MM.1S (cell line): ENCODE measurements at regions not wholly inside any gene's neighbourhood (a gene's known extent, or its start where the extent isn't known, plus 50 kb on each side); places are given as distances from the start of the nearest gene placed in this dataset.

Experiments
- DNase-seq: peaks from one replicate; pipeline ENCODE4 v3.0.0-alpha.2; 2015
- H2AFZ ChIP-seq: fragments of 300-600 bp; sonication (generic); 2 replicates; pipeline ENCODE4 v1.6.0; 2016; ENCODE audit warnings: antibody characterized with exemption, low read length
- H3F3A ChIP-seq: fragments of 300-600 bp; sonication (generic); 2 replicates; pipeline ENCODE4 v1.6.1; 2016; ENCODE audit warnings: mild to moderate bottlenecking, antibody characterized with exemption, low read length, moderate library complexity, mixed read lengths; ENCODE audit not compliant: insufficient read depth
- H3K27ac ChIP-seq: fragments of 300-600 bp; sonication (generic); 2 replicates; pipeline ENCODE4 v1.5.1; 2016; ENCODE audit warnings: mild to moderate bottlenecking, low read length
- H3K27me3 ChIP-seq: fragments of 300-600 bp; sonication (generic); replicated peaks from 2 replicates; pipeline ENCODE4 v1.6.0; 2016; ENCODE audit warnings: low read length; ENCODE audit not compliant: insufficient read depth
- H3K36me3 ChIP-seq: fragments of 300-600 bp; sonication (generic); replicated peaks from 2 replicates; pipeline ENCODE4 v1.6.1; 2016; ENCODE audit warnings: mild to moderate bottlenecking, low read length, mixed read lengths; ENCODE audit not compliant: insufficient read depth
- H3K4me1 ChIP-seq: fragments of 300-600 bp; sonication (generic); 2 replicates; pipeline ENCODE4 v1.6.1; 2016; ENCODE audit warnings: low read length, mixed read lengths
- H3K4me2 ChIP-seq: fragments of 300-600 bp; sonication (generic); 2 replicates; pipeline ENCODE4 v1.6.0; 2016; ENCODE audit warnings: low read depth, low read length
- H3K4me3 ChIP-seq: fragments of 300-600 bp; sonication (generic); 2 replicates; pipeline ENCODE4 v1.5.1; 2016; ENCODE audit warnings: low read length, mixed read lengths
- H3K79me2 ChIP-seq: fragments of 300-600 bp; sonication (generic); 2 replicates; pipeline ENCODE4 v1.6.1; 2016; ENCODE audit warnings: mixed run types, low read length, mixed read lengths
- H3K9ac ChIP-seq: fragments of 300-600 bp; sonication (generic); 2 replicates; pipeline ENCODE4 v1.6.1; 2016; ENCODE audit warnings: low read length, mixed read lengths
- H3K9me2 ChIP-seq: fragments of 300-600 bp; sonication (generic); replicated peaks from 2 replicates; pipeline ENCODE4 v1.6.1; 2016; ENCODE audit warnings: mild to moderate bottlenecking, low read length, mixed read lengths; ENCODE audit not compliant: insufficient read depth
- H3K9me3 ChIP-seq: fragments of 300-600 bp; sonication (generic); replicated peaks from 2 replicates; pipeline ENCODE4 v1.6.1; 2016; ENCODE audit warnings: mild to moderate bottlenecking, low read length, mixed read lengths; ENCODE audit not compliant: insufficient read depth
- H4K20me1 ChIP-seq: fragments of 300-600 bp; sonication (generic); 2 replicates; pipeline ENCODE4 v1.6.1; 2016; ENCODE audit warnings: mild to moderate bottlenecking, low read length, moderate library complexity, mixed read lengths; ENCODE audit not compliant: insufficient read depth
- EZH2 ChIP-seq: fragments of 300-600 bp; sonication (generic); optimal IDR thresholded peaks from 2 replicates; pipeline ENCODE3; 2017; ENCODE audit warnings: low read depth, mild to moderate bottlenecking, antibody characterized with exemption, low read length, mixed read lengths
- EZH2phosphoT487 ChIP-seq: fragments of 300-600 bp; sonication (generic); IDR thresholded peaks from 2 replicates; pipeline ENCODE4 v1.6.1; 2018; ENCODE audit warnings: antibody characterized with exemption, low read length
- TF ChIP-seq, protein P1 (sequence below): fragments of 300-600 bp; sonication (generic); IDR thresholded peaks from 2 replicates; pipeline ENCODE4 v1.5.1; 2016; ENCODE audit warnings: antibody characterized with exemption, low read length, mixed read lengths

DNA sequence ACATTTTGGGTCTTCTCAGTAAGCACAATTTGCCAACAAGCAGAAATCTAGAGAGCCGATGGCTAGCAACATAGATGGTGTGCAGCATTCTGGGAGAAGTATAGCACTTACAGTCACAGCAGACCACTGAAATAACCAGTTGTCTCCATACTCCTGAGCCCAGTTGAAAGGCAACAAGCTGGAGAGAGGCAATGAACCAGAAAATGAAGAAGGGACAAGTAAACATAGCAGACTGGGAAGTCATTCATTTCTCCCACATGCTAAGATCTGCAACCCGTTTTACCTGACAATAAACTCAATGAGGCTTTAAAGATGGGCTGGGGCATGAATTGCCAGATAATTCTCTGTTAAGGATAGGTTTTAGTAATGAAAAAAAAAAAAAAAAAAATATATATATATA, 575.6 kb upstream of the GRAMD2B start:
- no peaks in the 10 kb centered on the region for H3K79me2 ChIP-seq
- no peak overlapping the region for H3K27ac ChIP-seq
- peaks cover under 1% of the 10 kb centered on the region; the same call in 1 of the 2 replicates for H3K4me1 ChIP-seq
- H3K9ac ChIP-seq, result no peak overlapping the region
- H3K9me3 ChIP-seq, result no peaks in the 10 kb centered on the region
- H3K4me3 ChIP-seq, result no peak overlapping the region
- TF ChIP-seq EZH2 (no peak), EZH2phosphoT487 (no peak)
- TF ChIP-seq, protein P1, sequence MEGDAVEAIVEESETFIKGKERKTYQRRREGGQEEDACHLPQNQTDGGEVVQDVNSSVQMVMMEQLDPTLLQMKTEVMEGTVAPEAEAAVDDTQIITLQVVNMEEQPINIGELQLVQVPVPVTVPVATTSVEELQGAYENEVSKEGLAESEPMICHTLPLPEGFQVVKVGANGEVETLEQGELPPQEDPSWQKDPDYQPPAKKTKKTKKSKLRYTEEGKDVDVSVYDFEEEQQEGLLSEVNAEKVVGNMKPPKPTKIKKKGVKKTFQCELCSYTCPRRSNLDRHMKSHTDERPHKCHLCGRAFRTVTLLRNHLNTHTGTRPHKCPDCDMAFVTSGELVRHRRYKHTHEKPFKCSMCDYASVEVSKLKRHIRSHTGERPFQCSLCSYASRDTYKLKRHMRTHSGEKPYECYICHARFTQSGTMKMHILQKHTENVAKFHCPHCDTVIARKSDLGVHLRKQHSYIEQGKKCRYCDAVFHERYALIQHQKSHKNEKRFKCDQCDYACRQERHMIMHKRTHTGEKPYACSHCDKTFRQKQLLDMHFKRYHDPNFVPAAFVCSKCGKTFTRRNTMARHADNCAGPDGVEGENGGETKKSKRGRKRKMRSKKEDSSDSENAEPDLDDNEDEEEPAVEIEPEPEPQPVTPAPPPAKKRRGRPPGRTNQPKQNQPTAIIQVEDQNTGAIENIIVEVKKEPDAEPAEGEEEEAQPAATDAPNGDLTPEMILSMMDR, result no peak
- H3K36me3 ChIP-seq, result no peaks in the 10 kb centered on the region
- H3K27me3 ChIP-seq, result no peaks in the 10 kb centered on the region
- no peak overlapping the region for H2AFZ ChIP-seq
- H4K20me1 ChIP-seq, result no peaks in the 10 kb centered on the region
- no peak for DNase-seq
- H3K4me2 ChIP-seq, result no peak overlapping the region
- H3F3A ChIP-seq, result no peaks in the 10 kb centered on the region
- no peaks in the 10 kb centered on the region for H3K9me2 ChIP-seq

DNA sequence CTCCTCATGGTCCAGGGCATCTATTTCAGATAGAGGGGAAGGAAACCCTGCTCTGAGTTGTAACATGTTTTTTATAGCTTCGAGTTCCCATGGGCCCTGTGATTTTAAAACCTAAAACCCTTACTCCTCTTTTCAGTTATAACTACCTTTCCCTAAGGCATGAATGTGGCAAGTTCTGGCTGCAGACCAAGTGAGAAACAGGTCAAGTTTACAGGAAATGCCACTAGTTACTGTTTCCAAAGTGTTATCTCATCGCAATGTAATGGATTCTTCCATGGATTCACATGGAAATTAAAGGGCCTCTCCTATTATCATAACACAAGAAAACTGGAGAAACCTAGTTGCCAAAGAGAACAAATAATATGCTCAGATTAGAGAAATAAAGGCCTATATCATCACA, 574.5 kb upstream of the GRAMD2B start:
- no peaks in the 10 kb centered on the region for H3K27me3 ChIP-seq
- H3K9ac ChIP-seq, result no peak overlapping the region
- no peak for TF ChIP-seq EZH2phosphoT487
- TF ChIP-seq, protein P1, result no peak
- TF ChIP-seq EZH2, result no peak
- H3K4me3 ChIP-seq, result no peak overlapping the region
- no peak overlapping the region for H3K27ac ChIP-seq
- no peaks in the 10 kb centered on the region for H3F3A ChIP-seq
- no peak overlapping the region for H2AFZ ChIP-seq
- H3K9me2 ChIP-seq, result no peaks in the 10 kb centered on the region
- H3K36me3 ChIP-seq, result no peaks in the 10 kb centered on the region
- no peak overlapping the region for H3K4me2 ChIP-seq
- no peak for DNase-seq
- H4K20me1 ChIP-seq, result no peaks in the 10 kb centered on the region
- no peaks in the 10 kb centered on the region for H3K79me2 ChIP-seq
- H3K9me3 ChIP-seq, result no peaks in the 10 kb centered on the region
- H3K4me1 ChIP-seq, result peaks cover 13% of the 10 kb centered on the region

DNA sequence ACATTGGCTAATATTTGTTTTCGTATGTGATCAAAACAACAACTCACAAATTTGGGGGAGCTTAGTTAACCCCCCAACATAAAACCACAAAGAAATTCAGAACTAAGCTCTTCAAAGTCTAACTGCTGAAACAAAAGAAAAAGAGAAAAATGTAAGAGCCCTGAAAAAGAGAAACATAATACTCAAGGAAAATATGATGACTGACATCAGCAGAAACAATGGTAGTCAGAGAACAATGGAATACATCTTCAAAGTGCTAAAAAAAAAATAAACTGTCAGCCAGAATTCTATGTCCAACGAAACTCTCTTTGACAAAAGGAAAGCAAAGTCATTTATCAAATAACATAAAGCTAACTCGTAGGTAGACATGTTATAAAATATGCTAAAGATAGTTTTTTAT, 566.3 kb upstream of the GRAMD2B start:
- Histone ChIP-seq H3K9me2 (no peaks in the 10 kb centered on the region), H3K79me2 (no peaks in the 10 kb centered on the region), H3K9ac (no peak overlapping the region), H3F3A (no peaks in the 10 kb centered on the region), H2AFZ (no peak overlapping the region), H4K20me1 (no peaks in the 10 kb centered on the region), H3K9me3 (no peaks in the 10 kb centered on the region; the same call in 1 of the 2 replicates), H3K36me3 (no peaks in the 10 kb centered on the region), H3K4me2 (no peak overlapping the region), H3K4me1 (peaks cover 13% of the 10 kb centered on the region), H3K27ac (no peak overlapping the region), H3K27me3 (no peaks in the 10 kb centered on the region), H3K4me3 (no peak overlapping the region)
- TF ChIP-seq, protein P1, result no peak
- TF ChIP-seq EZH2 (no peak), EZH2phosphoT487 (no peak)
- DNase-seq, result no peak

DNA sequence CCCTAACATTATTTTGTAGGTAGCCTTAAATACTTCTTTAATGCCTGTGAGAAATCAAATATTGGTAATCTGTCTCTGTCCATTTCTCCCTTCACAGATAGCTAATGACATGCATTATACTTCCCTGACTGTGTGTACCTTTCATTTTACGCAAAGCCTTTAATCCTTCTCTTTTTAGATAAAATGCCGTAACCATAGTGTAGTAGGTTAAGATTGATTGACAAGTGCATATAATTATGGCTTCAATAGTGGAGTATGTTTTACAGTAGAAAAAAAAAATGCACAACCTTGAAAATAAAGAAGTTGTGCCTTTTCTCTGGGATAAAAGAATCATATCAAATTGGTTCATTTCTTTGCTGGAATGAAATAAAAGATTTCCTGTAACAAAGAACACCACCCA, 559.6 kb upstream of the GRAMD2B start:
- H3K27ac ChIP-seq, result no peak overlapping the region
- no peaks in the 10 kb centered on the region for H3K27me3 ChIP-seq
- H3K79me2 ChIP-seq, result no peaks in the 10 kb centered on the region
- H3K9ac ChIP-seq, result no peak overlapping the region
- H2AFZ ChIP-seq, result no peak overlapping the region
- no peak overlapping the region for H3K4me3 ChIP-seq
- no peaks in the 10 kb centered on the region for H3K9me2 ChIP-seq
- TF ChIP-seq, protein P1, result no peak
- no peak for TF ChIP-seq EZH2phosphoT487
- TF ChIP-seq EZH2, result no peak
- no peak for DNase-seq
- H3K9me3 ChIP-seq, result no peaks in the 10 kb centered on the region
- H3K4me2 ChIP-seq, result no peak overlapping the region
- H4K20me1 ChIP-seq, result no peaks in the 10 kb centered on the region
- H3K4me1 ChIP-seq, result no peaks in the 10 kb centered on the region
- no peaks in the 10 kb centered on the region for H3F3A ChIP-seq
- H3K36me3 ChIP-seq, result no peaks in the 10 kb centered on the region
